ENCODE measurements at regions not wholly inside any gene's neighbourhood (a gene's known extent, or its start where the extent isn't known, plus 50 kb on each side); places are given as distances from the start of the nearest gene placed in this dataset.

- H3K36me3 ChIP-seq, result no peaks in the 10 kb centered on the region
- no peak overlapping the region for H3K27ac ChIP-seq
- TF ChIP-seq POLR2AphosphoS5 (IDR thresholded peaks at IDR 0.05) (no peak), EP300 (IDR thresholded peaks at IDR 0.05) (no peak), POLR2A (IDR thresholded peaks at IDR 0.05) (no peak)
- TF ChIP-seq, protein P1, sequence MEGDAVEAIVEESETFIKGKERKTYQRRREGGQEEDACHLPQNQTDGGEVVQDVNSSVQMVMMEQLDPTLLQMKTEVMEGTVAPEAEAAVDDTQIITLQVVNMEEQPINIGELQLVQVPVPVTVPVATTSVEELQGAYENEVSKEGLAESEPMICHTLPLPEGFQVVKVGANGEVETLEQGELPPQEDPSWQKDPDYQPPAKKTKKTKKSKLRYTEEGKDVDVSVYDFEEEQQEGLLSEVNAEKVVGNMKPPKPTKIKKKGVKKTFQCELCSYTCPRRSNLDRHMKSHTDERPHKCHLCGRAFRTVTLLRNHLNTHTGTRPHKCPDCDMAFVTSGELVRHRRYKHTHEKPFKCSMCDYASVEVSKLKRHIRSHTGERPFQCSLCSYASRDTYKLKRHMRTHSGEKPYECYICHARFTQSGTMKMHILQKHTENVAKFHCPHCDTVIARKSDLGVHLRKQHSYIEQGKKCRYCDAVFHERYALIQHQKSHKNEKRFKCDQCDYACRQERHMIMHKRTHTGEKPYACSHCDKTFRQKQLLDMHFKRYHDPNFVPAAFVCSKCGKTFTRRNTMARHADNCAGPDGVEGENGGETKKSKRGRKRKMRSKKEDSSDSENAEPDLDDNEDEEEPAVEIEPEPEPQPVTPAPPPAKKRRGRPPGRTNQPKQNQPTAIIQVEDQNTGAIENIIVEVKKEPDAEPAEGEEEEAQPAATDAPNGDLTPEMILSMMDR (IDR thresholded peaks at IDR 0.05), result no peak
- H3K27me3 ChIP-seq, result no peaks in the 10 kb centered on the region
- H3K4me3 ChIP-seq, result no peak overlapping the region
- DNase-seq, result no peak
- 95 to 96% methylated on average over 4 of the region's 4 CpGs for WGBS, 2 donors
- H3K9me3 ChIP-seq, result no peaks in the 10 kb centered on the region
- intact Hi-C loops (cut with DNase I), result no loop called here
- no peaks in the 10 kb centered on the region for H3K4me1 ChIP-seq
Observed at GRCh38 chr14:35989736-35990135, 163.6 kb downstream of the BRMS1L start.

GRCh38 chr14:35988972-35989690 is 163.0 kb downstream of the BRMS1L start:
- Histone ChIP-seq H3K4me1 (no peaks in the 10 kb centered on the region), H3K27me3 (no peaks in the 10 kb centered on the region), H3K9me3 (no peaks in the 10 kb centered on the region), H3K27ac (no peak overlapping the region), H3K36me3 (no peaks in the 10 kb centered on the region), H3K4me3 (no peak overlapping the region)
- intact Hi-C loops (cut with DNase I), result no loop called here
- no peak for DNase-seq
- 84 to 90% methylated on average over 12 of the region's 12 CpGs for WGBS, 2 donors
- TF ChIP-seq POLR2AphosphoS5 (IDR thresholded peaks at IDR 0.05) (no peak), POLR2A (IDR thresholded peaks at IDR 0.05) (no peak), EP300 (IDR thresholded peaks at IDR 0.05) (no peak)
- TF ChIP-seq, protein P1 (IDR thresholded peaks at IDR 0.05), result no peak

GRCh38 chr14:35988550-35988949 is 162.4 kb downstream of the BRMS1L start:
- TF ChIP-seq EP300 (IDR thresholded peaks at IDR 0.05) (no peak), POLR2AphosphoS5 (IDR thresholded peaks at IDR 0.05) (no peak), POLR2A (IDR thresholded peaks at IDR 0.05) (no peak)
- TF ChIP-seq, protein P1 (IDR thresholded peaks at IDR 0.05), result no peak
- no peak overlapping the region for H3K4me3 ChIP-seq
- 94% methylated on average over 7 of the region's 7 CpGs for WGBS, 2 donors
- DNase-seq, result no peak
- H3K9me3 ChIP-seq, result no peaks in the 10 kb centered on the region
- no peaks in the 10 kb centered on the region for H3K36me3 ChIP-seq
- intact Hi-C loops (cut with DNase I), result no loop called here
- H3K27ac ChIP-seq, result no peak overlapping the region
- H3K4me1 ChIP-seq, result no peaks in the 10 kb centered on the region
- no peaks in the 10 kb centered on the region for H3K27me3 ChIP-seq

DNA sequence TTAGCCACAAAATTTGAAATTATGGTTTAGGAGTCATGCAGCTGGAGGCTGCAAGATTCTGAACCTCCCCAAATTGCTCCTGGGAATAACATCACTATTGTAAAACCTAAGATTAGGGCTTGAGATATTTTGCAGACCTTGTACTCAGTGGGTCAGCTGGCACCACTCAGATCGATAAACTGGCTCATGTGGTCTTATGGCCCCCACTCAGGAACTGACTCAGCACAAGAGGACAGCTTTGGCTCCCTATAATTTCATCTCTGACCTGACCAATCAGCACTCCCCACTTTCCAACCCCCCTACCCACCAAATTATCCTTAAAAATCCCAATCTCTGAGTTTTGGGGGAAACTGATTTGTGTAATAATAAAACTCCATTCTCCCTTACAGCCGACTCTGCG is 161.6 kb downstream of the BRMS1L start:
- no peaks in the 10 kb centered on the region for H3K9me3 ChIP-seq
- H3K4me3 ChIP-seq, result no peak overlapping the region
- TF ChIP-seq POLR2AphosphoS5 (IDR thresholded peaks at IDR 0.05) (no peak), POLR2A (IDR thresholded peaks at IDR 0.05) (no peak), EP300 (IDR thresholded peaks at IDR 0.05) (no peak)
- TF ChIP-seq, protein P1 (IDR thresholded peaks at IDR 0.05), result no peak
- no peaks in the 10 kb centered on the region for H3K36me3 ChIP-seq
- no peaks in the 10 kb centered on the region for H3K27me3 ChIP-seq
- 85 to 96% methylated on average over 3 of the region's 3 CpGs for WGBS, 2 donors
- DNase-seq, result no peak
- no peak overlapping the region for H3K27ac ChIP-seq
- H3K4me1 ChIP-seq, result no peaks in the 10 kb centered on the region
- intact Hi-C loops (cut with DNase I), result no loop called here

GRCh38 chr14:35986219-35986573 is 160.1 kb downstream of the BRMS1L start:
- H3K4me3 ChIP-seq, result no peak overlapping the region
- DNase-seq, result no peak
- no peaks in the 10 kb centered on the region for H3K9me3 ChIP-seq
- intact Hi-C loops (cut with DNase I), result no loop called here
- H3K4me1 ChIP-seq, result no peaks in the 10 kb centered on the region
- no peak for TF ChIP-seq POLR2AphosphoS5 (IDR thresholded peaks at IDR 0.05)
- TF ChIP-seq, protein P1 (IDR thresholded peaks at IDR 0.05), result no peak
- no peak for TF ChIP-seq EP300 (IDR thresholded peaks at IDR 0.05)
- TF ChIP-seq POLR2A (IDR thresholded peaks at IDR 0.05), result no peak
- no peaks in the 10 kb centered on the region for H3K27me3 ChIP-seq
- no peak overlapping the region for H3K27ac ChIP-seq
- WGBS, 2 donors, result 49 to 84% methylated on average over 2 of the region's 2 CpGs
- no peaks in the 10 kb centered on the region for H3K36me3 ChIP-seq
